Activated CD4-positive, alpha-beta memory T cell treated with anti-CD3 and anti-CD28 coated beads for 36 hours (primary cell): ENCODE measurements at regions not wholly inside any gene's neighbourhood (a gene's known extent, or its start where the extent isn't known, plus 50 kb on each side); places are given as distances from the start of the nearest gene placed in this dataset.

Experiments used
- CTCF ChIA-PET: fragments of 350-600 bp; sonication (Branson Sonifier 250); formaldehyde crosslinking; loops from one replicate; lab custom pipeline; 2021; ENCODE audit warnings: antibody characterized with exemption, inconsistent platforms; lab: Charles Lee
- POLR2A ChIA-PET: fragments of 350-600 bp; sonication (Branson Sonifier 250); formaldehyde crosslinking; loops from one replicate; lab custom pipeline; 2021; ENCODE audit warnings: antibody characterized with exemption; lab: Charles Lee
- DNase-seq: peaks from one replicate; pipeline ENCODE4 v3.0.0-alpha.2; 2020
- H3K27ac Mint-ChIP-seq: one replicate; pipeline ENCODE4 v1.8.0; 2021; ENCODE audit warnings: mixed read lengths
- H3K27me3 Mint-ChIP-seq: one replicate; pipeline ENCODE4 v1.8.0; 2021; ENCODE audit warnings: mixed read lengths
- H3K36me3 Mint-ChIP-seq: one replicate; pipeline ENCODE4 v1.8.0; 2021; ENCODE audit warnings: mixed read lengths
- H3K4me1 Mint-ChIP-seq: one replicate; pipeline ENCODE4 v1.8.0; 2021; ENCODE audit warnings: low read depth, mixed read lengths
- H3K4me3 Mint-ChIP-seq: one replicate; pipeline ENCODE4 v1.8.0; 2021; ENCODE audit warnings: mild to moderate bottlenecking, mixed read lengths
- H3K9me3 Mint-ChIP-seq: one replicate; pipeline ENCODE4 v1.8.0; 2021; ENCODE audit warnings: mixed read lengths
- intact Hi-C: fragments of 100-400 bp; cut with micrococcal nuclease; formaldehyde crosslinking; loops from one replicate; pipeline ENCODE4 v1.15.1; 2023

DNA sequence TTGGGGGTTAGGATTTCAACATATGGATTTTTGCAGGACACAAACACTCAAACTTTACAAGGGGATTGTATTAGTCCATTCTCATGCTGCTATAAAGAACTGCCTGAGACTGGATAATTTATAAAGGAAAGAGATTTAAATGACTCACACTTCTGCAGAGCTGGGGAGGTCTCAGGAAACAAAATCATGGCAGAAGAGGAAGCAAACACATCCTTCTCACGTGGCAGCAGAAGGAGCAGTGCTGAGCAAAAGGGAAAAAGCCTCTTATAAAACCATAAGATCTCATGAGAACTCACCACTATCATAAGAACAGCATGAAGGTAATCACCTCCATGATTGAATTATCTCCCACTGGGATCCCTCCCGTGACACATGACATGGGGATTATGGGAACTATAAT, 1183.1 kb downstream of the ZPLD1 start:
- H3K4me3 Mint-ChIP-seq, result no peak overlapping the region
- ChIA-PET POLR2A (no interaction called here), CTCF (no interaction called here)
- H3K4me1 Mint-ChIP-seq, result no peaks in the 10 kb centered on the region
- no peak overlapping the region for H3K27ac Mint-ChIP-seq
- intact Hi-C loops, result no loop called here
- H3K9me3 Mint-ChIP-seq, result peaks cover 2% of the 10 kb centered on the region
- H3K36me3 Mint-ChIP-seq, result no peaks in the 10 kb centered on the region
- DNase-seq, result no peak
- no peaks in the 10 kb centered on the region for H3K27me3 Mint-ChIP-seq

DNA sequence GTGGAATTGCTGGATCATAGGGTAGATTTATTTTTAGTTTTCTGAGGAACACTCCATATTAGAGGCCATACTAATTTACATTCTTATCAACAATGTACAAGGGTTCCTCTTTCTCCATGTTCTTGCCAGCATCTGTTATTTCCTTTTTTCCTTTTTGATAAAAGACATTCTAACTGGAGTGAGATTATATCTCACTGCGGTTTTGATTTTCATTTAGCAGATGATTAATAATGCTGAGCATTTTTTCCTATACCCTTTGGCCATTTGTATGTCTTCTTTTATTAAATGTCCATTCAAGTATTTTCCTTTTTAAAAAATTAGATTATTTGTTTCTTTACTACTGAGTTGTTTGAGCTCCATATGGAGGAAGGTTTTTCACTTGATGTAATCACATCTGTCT, 1189.5 kb downstream of the ZPLD1 start:
- ChIA-PET CTCF (no interaction called here), POLR2A (no interaction called here)
- no peak overlapping the region for H3K4me3 Mint-ChIP-seq
- no peaks in the 10 kb centered on the region for H3K27me3 Mint-ChIP-seq
- no peaks in the 10 kb centered on the region for H3K36me3 Mint-ChIP-seq
- no peak overlapping the region for H3K27ac Mint-ChIP-seq
- peaks cover 15% of the 10 kb centered on the region for H3K9me3 Mint-ChIP-seq
- no peak for DNase-seq
- intact Hi-C loops, result no loop called here
- H3K4me1 Mint-ChIP-seq, result no peaks in the 10 kb centered on the region

DNA sequence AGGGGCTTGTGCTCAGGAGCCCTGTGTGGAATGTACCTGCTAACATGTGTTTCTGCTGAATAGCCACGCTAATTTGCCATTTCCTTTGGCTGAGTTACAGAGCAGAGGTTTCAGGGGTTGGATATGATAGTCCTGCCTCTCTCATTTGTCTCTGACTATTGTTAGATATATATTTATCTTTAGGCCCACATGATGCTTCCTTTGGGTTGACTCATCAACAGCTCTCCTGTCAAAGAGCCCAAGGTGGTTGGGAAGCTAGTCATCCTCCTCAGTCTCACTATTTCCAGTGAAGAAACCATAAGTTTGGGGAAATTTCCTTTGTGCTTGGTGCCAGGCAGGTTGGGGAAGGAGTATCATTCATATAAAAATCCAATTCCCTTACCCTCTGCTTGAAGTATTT, 1194.6 kb downstream of the ZPLD1 start:
- peaks cover 19% of the 10 kb centered on the region for H3K9me3 Mint-ChIP-seq

GRCh38 chr3:103644450-103644849, 1209.6 kb downstream of the ZPLD1 start:
- H3K27me3 Mint-ChIP-seq, result no peaks in the 10 kb centered on the region
- H3K36me3 Mint-ChIP-seq, result no peaks in the 10 kb centered on the region
- H3K4me1 Mint-ChIP-seq, result no peaks in the 10 kb centered on the region
- H3K4me3 Mint-ChIP-seq, result no peak overlapping the region
- no peak overlapping the region for H3K27ac Mint-ChIP-seq
- DNase-seq, result no peak
- intact Hi-C loops, result no loop called here
- ChIA-PET CTCF (interaction anchor here (0.7 kb wide), 1 partner anchor 47 kb away, joined by 3 read pairs; no protein-coding TSS in a partner anchor), POLR2A (no interaction called here)
- H3K9me3 Mint-ChIP-seq, result no peaks in the 10 kb centered on the region

More for the DNA sequence above, 1194.6 kb downstream of the ZPLD1 start:
- H3K36me3 Mint-ChIP-seq, result no peaks in the 10 kb centered on the region
- no peak overlapping the region for H3K27ac Mint-ChIP-seq
- H3K4me3 Mint-ChIP-seq, result no peak overlapping the region
- H3K4me1 Mint-ChIP-seq, result no peaks in the 10 kb centered on the region
- no peak for DNase-seq
- intact Hi-C loops, result no loop called here
- CTCF ChIA-PET, result no interaction called here
- POLR2A ChIA-PET, result no interaction called here
- H3K27me3 Mint-ChIP-seq, result no peaks in the 10 kb centered on the region

GRCh38 chr3:103653996-103654395, 1219.2 kb downstream of the ZPLD1 start:
- DNase-seq, result no peak
- intact Hi-C loops, result no loop called here
- POLR2A ChIA-PET, result no interaction called here
- no peaks in the 10 kb centered on the region for H3K36me3 Mint-ChIP-seq
- H3K27ac Mint-ChIP-seq, result no peak overlapping the region
- H3K9me3 Mint-ChIP-seq, result no peaks in the 10 kb centered on the region
- H3K4me3 Mint-ChIP-seq, result no peak overlapping the region
- H3K27me3 Mint-ChIP-seq, result no peaks in the 10 kb centered on the region
- H3K4me1 Mint-ChIP-seq, result no peaks in the 10 kb centered on the region
- CTCF ChIA-PET, result no interaction called here

- DNase-seq, result no peak
- H3K4me3 Mint-ChIP-seq, result no peak overlapping the region
- intact Hi-C loops, result no loop called here
- no peaks in the 10 kb centered on the region for H3K9me3 Mint-ChIP-seq
- ChIA-PET CTCF (no interaction called here), POLR2A (no interaction called here)
- no peaks in the 10 kb centered on the region for H3K36me3 Mint-ChIP-seq
- H3K4me1 Mint-ChIP-seq, result no peaks in the 10 kb centered on the region
- H3K27ac Mint-ChIP-seq, result no peak overlapping the region
- no peaks in the 10 kb centered on the region for H3K27me3 Mint-ChIP-seq
These were observed 1222.9 kb downstream of the ZPLD1 start for GRCh38 chr3:103657756-103658155.

DNA sequence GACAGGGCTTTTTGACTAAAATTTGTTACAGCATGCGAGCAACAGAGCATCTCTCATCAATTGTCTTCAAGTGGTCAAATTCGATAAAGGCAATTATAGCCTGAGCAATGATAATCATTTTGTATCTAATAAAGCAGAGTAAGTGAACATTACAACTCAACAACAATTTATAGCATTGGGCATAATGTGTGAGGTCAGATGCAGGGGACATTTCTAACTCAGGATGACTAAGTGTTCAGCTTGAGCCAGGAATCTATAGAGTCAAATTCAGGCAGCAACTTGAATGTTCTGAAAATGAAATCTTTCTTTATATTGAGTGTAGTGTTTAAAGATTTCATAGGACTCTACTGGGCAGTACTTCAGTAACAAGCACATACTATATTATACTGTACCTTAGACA, 1226.0 kb downstream of the ZPLD1 start:
- H3K27me3 Mint-ChIP-seq, result no peaks in the 10 kb centered on the region
- intact Hi-C loops, result no loop called here
- CTCF ChIA-PET, result no interaction called here
- H3K9me3 Mint-ChIP-seq, result peaks cover 2% of the 10 kb centered on the region
- POLR2A ChIA-PET, result no interaction called here
- no peaks in the 10 kb centered on the region for H3K36me3 Mint-ChIP-seq
- no peak overlapping the region for H3K27ac Mint-ChIP-seq
- H3K4me3 Mint-ChIP-seq, result no peak overlapping the region
- DNase-seq, result no peak
- no peaks in the 10 kb centered on the region for H3K4me1 Mint-ChIP-seq

- no peak for DNase-seq
- Mint-ChIP-seq H3K4me3 (no peak overlapping the region), H3K27me3 (no peaks in the 10 kb centered on the region), H3K4me1 (no peaks in the 10 kb centered on the region), H3K36me3 (no peaks in the 10 kb centered on the region), H3K27ac (no peak overlapping the region), H3K9me3 (peaks cover 2% of the 10 kb centered on the region)
- CTCF ChIA-PET, result no interaction called here
- POLR2A ChIA-PET, result no interaction called here
- intact Hi-C loops, result no loop called here
These were observed 1227.8 kb downstream of the ZPLD1 start for GRCh38 chr3:103662591-103662990.

GRCh38 chr3:103672346-103672745, 1237.5 kb downstream of the ZPLD1 start:
- Mint-ChIP-seq H3K4me3 (no peak overlapping the region), H3K4me1 (no peaks in the 10 kb centered on the region), H3K27me3 (no peaks in the 10 kb centered on the region), H3K27ac (no peak overlapping the region), H3K9me3 (no peaks in the 10 kb centered on the region), H3K36me3 (no peaks in the 10 kb centered on the region)
- intact Hi-C loops, result no loop called here
- ChIA-PET POLR2A (no interaction called here), CTCF (no interaction called here)
- no peak for DNase-seq

DNA sequence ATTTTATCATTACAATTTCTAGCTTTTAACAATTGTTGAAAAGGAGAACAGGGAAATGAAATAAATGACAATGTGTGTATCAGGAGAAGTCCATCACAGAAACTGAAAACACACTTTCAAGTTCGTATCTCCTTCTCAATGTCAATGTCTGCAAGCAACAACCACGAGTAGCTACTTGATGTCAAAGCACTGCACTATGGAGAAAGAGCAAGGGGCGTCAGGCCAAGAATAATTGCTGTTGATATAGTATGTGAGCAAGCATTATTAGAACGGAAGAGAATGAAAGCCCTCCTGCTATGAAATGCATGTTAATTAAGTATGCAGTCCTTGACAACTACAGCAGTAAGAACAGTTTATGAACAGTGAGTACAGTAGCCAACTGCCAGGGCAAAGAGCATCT, 1250.1 kb downstream of the ZPLD1 start:
- POLR2A ChIA-PET, result no interaction called here
- H3K27me3 Mint-ChIP-seq, result no peaks in the 10 kb centered on the region
- intact Hi-C loops, result no loop called here
- DNase-seq, result no peak
- CTCF ChIA-PET, result no interaction called here
- H3K9me3 Mint-ChIP-seq, result no peaks in the 10 kb centered on the region
- H3K4me1 Mint-ChIP-seq, result no peaks in the 10 kb centered on the region
- H3K4me3 Mint-ChIP-seq, result no peak overlapping the region
- H3K27ac Mint-ChIP-seq, result no peak overlapping the region
- H3K36me3 Mint-ChIP-seq, result no peaks in the 10 kb centered on the region

DNA sequence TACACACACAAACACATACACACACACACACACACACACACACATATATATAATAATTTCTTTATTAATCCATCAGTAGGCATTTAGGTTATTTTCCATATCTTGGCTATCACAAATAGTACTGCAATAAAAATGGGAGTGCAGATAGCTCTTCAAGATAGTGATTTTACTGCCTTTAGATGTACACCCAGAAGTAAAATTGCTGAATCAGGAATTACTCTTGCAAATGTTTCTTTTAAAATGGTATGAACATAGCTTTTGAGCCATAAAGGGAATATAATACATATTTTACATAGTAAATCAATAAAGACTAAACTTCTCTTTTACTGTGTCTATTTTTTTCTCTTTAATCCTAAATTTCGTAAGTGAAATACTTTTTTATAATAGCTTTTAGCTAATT, 1251.1 kb downstream of the ZPLD1 start:
- Mint-ChIP-seq H3K9me3 (peaks cover 1% of the 10 kb centered on the region), H3K27ac (no peak overlapping the region), H3K27me3 (no peaks in the 10 kb centered on the region), H3K4me3 (no peak overlapping the region), H3K36me3 (no peaks in the 10 kb centered on the region), H3K4me1 (no peaks in the 10 kb centered on the region)
- CTCF ChIA-PET, result no interaction called here
- DNase-seq, result no peak
- intact Hi-C loops, result no loop called here
- POLR2A ChIA-PET, result no interaction called here

- Mint-ChIP-seq H3K4me3 (no peak overlapping the region), H3K4me1 (no peaks in the 10 kb centered on the region), H3K36me3 (no peaks in the 10 kb centered on the region), H3K27me3 (no peaks in the 10 kb centered on the region), H3K27ac (no peak overlapping the region), H3K9me3 (peaks cover 13% of the 10 kb centered on the region)
- intact Hi-C loops, result no loop called here
- CTCF ChIA-PET, result no interaction called here
- no peak for DNase-seq
- POLR2A ChIA-PET, result no interaction called here
These were observed 1255.7 kb downstream of the ZPLD1 start for GRCh38 chr3:103690536-103690935.

- POLR2A ChIA-PET, result no interaction called here
- Mint-ChIP-seq H3K36me3 (no peaks in the 10 kb centered on the region), H3K27me3 (no peaks in the 10 kb centered on the region), H3K4me1 (no peaks in the 10 kb centered on the region), H3K4me3 (no peak overlapping the region), H3K27ac (no peak overlapping the region), H3K9me3 (peaks cover 13% of the 10 kb centered on the region)
- intact Hi-C loops, result no loop called here
- no peak for DNase-seq
- CTCF ChIA-PET, result no interaction called here
These were observed 1259.0 kb downstream of the ZPLD1 start for GRCh38 chr3:103693831-103694230.

DNA sequence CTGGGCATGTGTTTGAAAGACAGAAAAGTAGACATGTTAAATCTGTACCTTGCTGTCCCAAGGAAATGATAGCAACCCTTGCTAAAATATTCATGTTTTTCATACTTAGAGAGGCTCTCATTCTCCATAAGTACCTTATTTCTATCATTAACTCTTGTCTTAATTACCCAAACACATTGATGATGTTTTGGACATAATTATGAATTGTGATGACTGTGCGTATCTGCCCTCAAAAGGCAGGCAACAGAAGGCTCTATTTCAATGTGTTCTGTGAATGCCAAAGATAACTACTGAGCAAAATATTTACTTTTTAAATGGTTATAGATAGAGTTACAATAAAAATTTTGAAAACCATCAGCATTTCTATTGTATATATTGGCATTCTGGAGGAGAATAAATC, 1263.8 kb downstream of the ZPLD1 start:
- no peaks in the 10 kb centered on the region for H3K4me1 Mint-ChIP-seq
- H3K9me3 Mint-ChIP-seq, result no peaks in the 10 kb centered on the region
- no peak for DNase-seq
- H3K36me3 Mint-ChIP-seq, result no peaks in the 10 kb centered on the region
- ChIA-PET POLR2A (no interaction called here), CTCF (no interaction called here)
- no peak overlapping the region for H3K27ac Mint-ChIP-seq
- intact Hi-C loops, result no loop called here
- no peaks in the 10 kb centered on the region for H3K27me3 Mint-ChIP-seq
- no peak overlapping the region for H3K4me3 Mint-ChIP-seq
